ENCODE measurements at regions not wholly inside any gene's neighbourhood (a gene's known extent, or its start where the extent isn't known, plus 50 kb on each side); places are given as distances from the start of the nearest gene placed in this dataset.

- no peak for DNase-seq
- intact Hi-C loops (cut with DNase I), result no loop called here
Measured at GRCh38 chr6:62516291-62517141, 230.5 kb upstream of the KHDRBS2 start.

GRCh38 chr6:62492192-62492822 is 206.3 kb upstream of the KHDRBS2 start:
- no peak for DNase-seq
- intact Hi-C loops (cut with DNase I), result no loop called here

GRCh38 chr6:62480544-62480943 is 194.5 kb upstream of the KHDRBS2 start:
- intact Hi-C loops (cut with DNase I), result no loop called here
- DNase-seq, result no peak

GRCh38 chr6:62479697-62480220 is 193.7 kb upstream of the KHDRBS2 start:
- no peak for DNase-seq
- intact Hi-C loops (cut with DNase I), result no loop called here

GRCh38 chr6:62474793-62475192 is 188.8 kb upstream of the KHDRBS2 start:
- intact Hi-C loops (cut with DNase I), result no loop called here

GRCh38 chr6:62466607-62467006 is 180.6 kb upstream of the KHDRBS2 start:
- DNase-seq, result no peak
- intact Hi-C loops (cut with DNase I), result no loop called here

More at GRCh38 chr6:62474793-62475192, 188.8 kb upstream of the KHDRBS2 start:
- no peak for DNase-seq

- intact Hi-C loops (cut with DNase I), result no loop called here
- no peak for DNase-seq
Measured at GRCh38 chr6:62465206-62465605, 179.2 kb upstream of the KHDRBS2 start.

GRCh38 chr6:62452586-62452985 is 166.6 kb upstream of the KHDRBS2 start:
- intact Hi-C loops (cut with DNase I), result no loop called here
- DNase-seq, result no peak

GRCh38 chr6:62446647-62447316 is 160.8 kb upstream of the KHDRBS2 start:
- DNase-seq, result no peak
- intact Hi-C loops (cut with DNase I), result no loop called here

- no peak for DNase-seq
- intact Hi-C loops (cut with DNase I), result no loop called here
Measured at GRCh38 chr6:62445521-62445920, 159.5 kb upstream of the KHDRBS2 start.

- intact Hi-C loops (cut with DNase I), result no loop called here
Measured at GRCh38 chr6:62441182-62441581, 155.2 kb upstream of the KHDRBS2 start.

GRCh38 chr6:62429781-62430180 is 143.8 kb upstream of the KHDRBS2 start:
- no peak for DNase-seq
- intact Hi-C loops (cut with DNase I), result no loop called here

More at GRCh38 chr6:62441182-62441581, 155.2 kb upstream of the KHDRBS2 start:
- DNase-seq, result no peak

GRCh38 chr6:62400521-62401259 is 114.7 kb upstream of the KHDRBS2 start:
- no peak for DNase-seq
- intact Hi-C loops (cut with DNase I), result no loop called here

GRCh38 chr6:62393608-62394007 is 107.6 kb upstream of the KHDRBS2 start:
- DNase-seq, result no peak
- intact Hi-C loops (cut with DNase I), result no loop called here

GRCh38 chr6:62392291-62392690 is 106.3 kb upstream of the KHDRBS2 start:
- no peak for DNase-seq
- intact Hi-C loops (cut with DNase I), result no loop called here

GRCh38 chr6:62391358-62391757 is 105.3 kb upstream of the KHDRBS2 start:
- DNase-seq, result no peak
- intact Hi-C loops (cut with DNase I), result no loop called here

GRCh38 chr6:62390401-62390800 is 104.4 kb upstream of the KHDRBS2 start:
- intact Hi-C loops (cut with DNase I), result no loop called here
- DNase-seq, result no peak

GRCh38 chr6:62371453-62372210 is 85.6 kb upstream of the KHDRBS2 start:
- intact Hi-C loops (cut with DNase I), result no loop called here

GRCh38 chr6:62367601-62368000 is 81.6 kb upstream of the KHDRBS2 start:
- intact Hi-C loops (cut with DNase I), result no loop called here
- DNase-seq, result no peak

More at GRCh38 chr6:62371453-62372210, 85.6 kb upstream of the KHDRBS2 start:
- DNase-seq, result no peak
